Common myeloid progenitor, CD34-positive (primary cell): ENCODE measurements at regions not wholly inside any gene's neighbourhood (a gene's known extent, or its start where the extent isn't known, plus 50 kb on each side); places are given as distances from the start of the nearest gene placed in this dataset.

Experiments used
- CTCF ChIA-PET: fragments of 350-600 bp; sonication (Branson Sonifier 250); formaldehyde crosslinking; loops from one replicate; lab custom pipeline; 2021; ENCODE audit warnings: antibody characterized with exemption; lab: Charles Lee
- POLR2A ChIA-PET: fragments of 350-600 bp; sonication (Branson Sonifier 250); formaldehyde crosslinking; loops from one replicate; lab custom pipeline; 2021; ENCODE audit warnings: antibody characterized with exemption; lab: Charles Lee
- DNase-seq, 3 donors: peaks; one replicate each; pipeline versions ENCODE4 v3.0.0 to v3.0.0-alpha.2; 2013
- H3K27ac ChIP-seq, 2 experiments: 1 replicate in 1 of 2; 2 replicates in 1 of 2; pipeline ENCODE4 v1.7.0; 2013; ENCODE audit warnings: inconsistent platforms in 2 of 2, low read length in 2 of 2, mild to moderate bottlenecking in 2 of 2, low read depth in 1 of 2, moderate library complexity in 1 of 2; ENCODE audit not compliant: severe bottlenecking in 2 of 2, insufficient read depth in 1 of 2, poor library complexity in 1 of 2
- H3K27me3 ChIP-seq, 5 experiments: replicated peaks in 2 of 5; 1 replicate in 3 of 5; 2 replicates in 2 of 5; pipeline versions ENCODE4 v1.6.1 to v1.7.0; 2013; ENCODE audit warnings: low read length in 4 of 5, mild to moderate bottlenecking in 2 of 5, moderate library complexity in 2 of 5, inconsistent platforms in 1 of 5; ENCODE audit not compliant: insufficient read depth in 5 of 5, control insufficient read depth in 4 of 5
- H3K36me3 ChIP-seq, 4 experiments: 1 replicate in 2 of 4; 2 replicates in 2 of 4; pipeline versions ENCODE4 v1.6.1 to v1.7.0; 2013; ENCODE audit warnings: low read length in 3 of 4, control low read depth in 1 of 4, mild to moderate bottlenecking in 1 of 4; ENCODE audit not compliant: control insufficient read depth in 4 of 4, insufficient read depth in 4 of 4
- H3K4me1 ChIP-seq, 4 experiments: 1 replicate in 3 of 4; 2 replicates in 1 of 4; pipeline versions ENCODE4 v1.6.1 to v1.7.1; 2013; ENCODE audit warnings: low read length in 3 of 4, mild to moderate bottlenecking in 3 of 4, control low read depth in 1 of 4, inconsistent platforms in 1 of 4, moderate library complexity in 1 of 4; ENCODE audit not compliant: control insufficient read depth in 4 of 4, insufficient read depth in 4 of 4; ENCODE audit errors: control extremely low read depth in 1 of 4
- H3K4me3 ChIP-seq, 7 experiments: 1 replicate in 4 of 7; 2 replicates in 3 of 7; pipeline versions ENCODE4 v1.5.1 to v1.7.0; 2013; ENCODE audit warnings: mild to moderate bottlenecking in 7 of 7, low read length in 6 of 7, moderate library complexity in 6 of 7, inconsistent platforms in 2 of 7, low read depth in 2 of 7, control low read depth in 1 of 7; ENCODE audit not compliant: insufficient read depth in 4 of 7, control insufficient read depth in 1 of 7; ENCODE audit errors: extremely low read depth in 1 of 7
- H3K9me3 ChIP-seq, 5 experiments: 1 replicate in 4 of 5; 2 replicates in 1 of 5; pipeline versions ENCODE4 v1.6.1 to v1.7.1; 2013; ENCODE audit warnings: low read length in 4 of 5, mild to moderate bottlenecking in 2 of 5, inconsistent platforms in 1 of 5, low read depth in 1 of 5, moderate library complexity in 1 of 5; ENCODE audit not compliant: control insufficient read depth in 4 of 5, insufficient read depth in 2 of 5; ENCODE audit errors: control extremely low read depth in 1 of 5
- WGBS: methylation state at CpG from one replicate; pipeline ENCODE4 v1.1.5; 2013; ENCODE audit not compliant: insufficient coverage; 5-methylcytosine and 5-hydroxymethylcytosine counted together

GRCh38 chr9:109549386-109549785, 51.3 kb upstream of the PTPN3 start:
- H3K9me3 ChIP-seq = peaks cover 0 to 21% (median 10%) of the 10 kb centered on the region in 5 experiments
- no peak overlapping the region for H3K4me3 ChIP-seq
- H3K4me1 ChIP-seq = no peaks in the 10 kb centered on the region
- ChIA-PET POLR2A (no interaction called here), CTCF (no interaction called here)
- peak in 2 of 3 donors; percentile 1 to 3 for DNase-seq
- WGBS = no CpG with 5 or more reads among the region's 1 CpG
- peaks cover 0 to 12% (median 10%) of the 10 kb centered on the region in 5 experiments for H3K27me3 ChIP-seq
- H3K36me3 ChIP-seq = no peaks in the 10 kb centered on the region
- no peak overlapping the region for H3K27ac ChIP-seq

- H3K27ac ChIP-seq = no peak overlapping the region
- no peaks in the 10 kb centered on the region for H3K36me3 ChIP-seq
- ChIA-PET CTCF (no interaction called here), POLR2A (no interaction called here)
- peaks cover 0 to 10% (median 4%) of the 10 kb centered on the region in 5 experiments for H3K9me3 ChIP-seq
- peaks cover 0 to 28% (median 10%) of the 10 kb centered on the region in 5 experiments for H3K27me3 ChIP-seq
- DNase-seq = no peak
- H3K4me1 ChIP-seq = no peaks in the 10 kb centered on the region
- H3K4me3 ChIP-seq = no peak overlapping the region
These were observed 53.5 kb upstream of the PTPN3 start for GRCh38 chr9:109551651-109552050.

- CTCF ChIA-PET = interaction anchor here (1.2 kb wide), 1 partner anchor 78 kb away, joined by 3 read pairs; no protein-coding TSS in a partner anchor
- WGBS = 100% methylated on average over 3 of the region's 4 CpGs
- Histone ChIP-seq H3K4me1 (no peaks in the 10 kb centered on the region), H3K27ac (no peak overlapping the region), H3K27me3 (peaks cover 0 to 54% (median 21%) of the 10 kb centered on the region in 5 experiments), H3K36me3 (no peaks in the 10 kb centered on the region), H3K4me3 (no peak overlapping the region), H3K9me3 (peaks cover 0 to 1% (median 0%) of the 10 kb centered on the region in 5 experiments)
- no peak for DNase-seq
- POLR2A ChIA-PET = no interaction called here
These were observed 57.1 kb upstream of the PTPN3 start for GRCh38 chr9:109555215-109555614.

GRCh38 chr9:109556061-109556460, 58.0 kb upstream of the PTPN3 start:
- no peak overlapping the region for H3K27ac ChIP-seq
- H3K4me1 ChIP-seq = no peaks in the 10 kb centered on the region
- no peaks in the 10 kb centered on the region for H3K9me3 ChIP-seq
- CTCF ChIA-PET = interaction anchor here (0.6 to 1.2 kb wide), 2 partner anchors 20 to 77 kb away, joined by 3 read pairs; no protein-coding TSS in a partner anchor
- no peak overlapping the region for H3K4me3 ChIP-seq
- H3K27me3 ChIP-seq = peaks cover 0 to 61% (median 23%) of the 10 kb centered on the region in 5 experiments
- H3K36me3 ChIP-seq = no peaks in the 10 kb centered on the region
- DNase-seq = no peak
- POLR2A ChIA-PET = no interaction called here
- 44% methylated on average over 4 of the region's 4 CpGs for WGBS

GRCh38 chr9:109556786-109557185, 58.7 kb upstream of the PTPN3 start:
- POLR2A ChIA-PET = no interaction called here
- Histone ChIP-seq H3K36me3 (no peaks in the 10 kb centered on the region), H3K4me1 (no peaks in the 10 kb centered on the region), H3K27me3 (peaks cover 0 to 63% (median 23%) of the 10 kb centered on the region in 5 experiments), H3K9me3 (no peaks in the 10 kb centered on the region), H3K27ac (no peak overlapping the region), H3K4me3 (no peak overlapping the region)
- DNase-seq = no peak
- CTCF ChIA-PET = interaction anchor here (1.8 kb wide), 1 partner anchor 18 kb away, joined by 7 read pairs; no protein-coding TSS in a partner anchor
- WGBS = 57% methylated on average over 3 of the region's 3 CpGs

- DNase-seq = no peak
- WGBS = 100% methylated on average over 1 of the region's 6 CpGs
- Histone ChIP-seq H3K4me1 (no peaks in the 10 kb centered on the region), H3K9me3 (no peaks in the 10 kb centered on the region), H3K27me3 (peaks cover 0 to 66% (median 18%) of the 10 kb centered on the region in 5 experiments), H3K36me3 (no peaks in the 10 kb centered on the region), H3K27ac (no peak overlapping the region), H3K4me3 (no peak overlapping the region)
- ChIA-PET POLR2A (no interaction called here), CTCF (interaction anchor here (1.8 kb wide), 1 partner anchor 17 kb away, joined by 7 read pairs; no protein-coding TSS in a partner anchor)
These were observed 59.4 kb upstream of the PTPN3 start for GRCh38 chr9:109557481-109557880.

- 93% methylated on average over 5 of the region's 5 CpGs for WGBS
- CTCF ChIA-PET = interaction anchor here (1.8 kb wide), 1 partner anchor 16 kb away, joined by 7 read pairs; no protein-coding TSS in a partner anchor
- Histone ChIP-seq H3K4me1 (no peaks in the 10 kb centered on the region), H3K4me3 (no peak overlapping the region), H3K27ac (no peak overlapping the region), H3K36me3 (no peaks in the 10 kb centered on the region), H3K27me3 (peaks cover 0 to 67% (median 21%) of the 10 kb centered on the region in 5 experiments), H3K9me3 (no peaks in the 10 kb centered on the region)
- no peak for DNase-seq
- POLR2A ChIA-PET = no interaction called here
These were observed 60.6 kb upstream of the PTPN3 start for GRCh38 chr9:109558718-109559151.
